Lower leg skin (tissue), 3 donors: ENCODE measurements at regions not wholly inside any gene's neighbourhood (a gene's known extent, or its start where the extent isn't known, plus 50 kb on each side); places are given as distances from the start of the nearest gene placed in this dataset.

Source experiments
- CTCF ChIP-seq, 3 donors: fragments of 450-650 bp; IDR thresholded peaks; one replicate each; pipeline ENCODE4 v1.5.1; 2016; ENCODE audit warnings: antibody characterized with exemption in 3 of 3, mild to moderate bottlenecking in 3 of 3, moderate library complexity in 2 of 3
- POLR2A ChIP-seq, 2 donors: fragments of 450-650 bp; IDR thresholded peaks; one replicate each; pipeline ENCODE4 v1.6.1; 2016 to 2017; ENCODE audit warnings: antibody characterized with exemption in 2 of 2, mild to moderate bottlenecking in 1 of 2, moderate library complexity in 1 of 2

GRCh38 chr1:79239840-79240239, 233.3 kb upstream of the ADGRL4 start:
- no peak for TF ChIP-seq POLR2A (IDR thresholded peaks at IDR 0.05)
- no peak for TF ChIP-seq CTCF (IDR thresholded peaks at IDR 0.05)
